WI38 (cell line): ENCODE measurements at regions not wholly inside any gene's neighbourhood (a gene's known extent, or its start where the extent isn't known, plus 50 kb on each side); places are given as distances from the start of the nearest gene placed in this dataset.
"Not testable (repeated sequence)": the region's sequence is repeated elsewhere in the genome, so short reads cannot be mapped to it uniquely, and the experiment has no call there.

ENCODE experiments used
- H3K4me3 ChIP-seq: 2 replicates; pipeline ENCODE4 v1.5.1; 2011; ENCODE audit warnings: low read depth, mild to moderate bottlenecking, control low read depth, low read length
- CTCF ChIP-seq: IDR thresholded peaks from 2 replicates; pipeline ENCODE4 v1.5.1; 2012; ENCODE audit warnings: low read depth, mild to moderate bottlenecking, control low read depth, low read length

GRCh38 chr5:162806195-162806594, 631.2 kb upstream of the CCNG1 start:
- no peak for TF ChIP-seq CTCF

GRCh38 chr5:162811071-162811470, 626.3 kb upstream of the CCNG1 start:
- TF ChIP-seq CTCF: no peak

More at GRCh38 chr5:162806195-162806594, 631.2 kb upstream of the CCNG1 start:
- H3K4me3 ChIP-seq: no peak overlapping the region

GRCh38 chr5:162816816-162817215, 620.6 kb upstream of the CCNG1 start:
- H3K4me3 ChIP-seq: no peak overlapping the region
- no peak for TF ChIP-seq CTCF

More at GRCh38 chr5:162811071-162811470, 626.3 kb upstream of the CCNG1 start:
- no peak overlapping the region for H3K4me3 ChIP-seq

- no peak for TF ChIP-seq CTCF
- H3K4me3 ChIP-seq: no peak overlapping the region
These were observed 620.0 kb upstream of the CCNG1 start for GRCh38 chr5:162817364-162817763.

GRCh38 chr5:162821664-162822063, 615.7 kb upstream of the CCNG1 start:
- not testable (repeated sequence) for H3K4me3 ChIP-seq

GRCh38 chr5:162824360-162824759, 613.0 kb upstream of the CCNG1 start:
- TF ChIP-seq CTCF: no peak
- H3K4me3 ChIP-seq: no peak overlapping the region

GRCh38 chr5:162837155-162837554, 600.2 kb upstream of the CCNG1 start:
- TF ChIP-seq CTCF: no peak
- H3K4me3 ChIP-seq: no peak overlapping the region

GRCh38 chr5:162842727-162843126, 594.7 kb upstream of the CCNG1 start:
- no peak overlapping the region for H3K4me3 ChIP-seq
- TF ChIP-seq CTCF: no peak
